NCI-H1092 (cell line): ENCODE measurements at regions not wholly inside any gene's neighbourhood (a gene's known extent, or its start where the extent isn't known, plus 50 kb on each side); places are given as distances from the start of the nearest gene placed in this dataset.
"Not testable (repeated sequence)": the region's sequence is repeated elsewhere in the genome, so short reads cannot be mapped to it uniquely, and the experiment has no call there.

Experiments
- DNase-seq: peaks from one replicate; lab custom pipeline; 2025; lab: John Stamatoyannopoulos, UW

DNA sequence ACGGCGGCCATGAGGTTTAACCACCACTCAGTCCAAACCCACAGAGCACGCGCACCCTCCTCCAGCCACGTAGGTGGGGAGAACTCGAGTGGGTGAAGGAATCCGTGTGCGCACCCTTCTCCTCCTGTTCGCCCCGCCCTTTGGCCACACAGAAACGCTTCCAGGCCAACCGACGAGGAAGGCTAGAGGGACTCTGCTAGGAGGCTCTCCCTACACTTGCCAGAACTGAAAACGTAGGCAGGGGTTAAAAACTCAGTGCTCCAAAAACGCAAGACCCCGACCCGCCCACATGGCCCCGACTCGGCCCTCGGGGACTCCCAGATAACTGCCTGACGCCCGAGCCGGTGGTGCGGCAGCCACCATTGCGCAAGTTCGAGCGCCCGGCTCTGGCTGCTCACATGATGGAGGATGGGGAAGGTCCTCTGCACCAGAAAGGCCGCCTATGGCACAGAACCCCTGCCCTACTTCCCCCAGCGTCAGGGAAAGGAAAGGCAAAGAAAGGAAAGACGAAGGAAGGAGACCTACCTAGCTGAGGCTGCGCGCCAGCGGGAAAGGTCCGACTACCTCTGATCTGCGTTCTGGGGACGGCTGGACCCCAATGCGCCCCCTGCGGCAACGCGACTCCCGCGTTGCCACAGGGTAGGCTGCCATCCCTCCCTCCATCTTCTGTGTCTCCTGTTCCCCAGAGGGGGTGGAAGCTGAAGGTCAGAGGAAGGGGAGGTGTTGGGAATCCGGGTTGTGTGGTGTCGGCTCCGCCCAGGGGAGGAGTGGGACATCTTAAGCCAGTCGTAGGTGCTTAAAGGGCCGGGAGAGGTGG is 201.9 kb upstream of the AGTR2 start:
- DNase-seq = peak; percentile 60

DNA sequence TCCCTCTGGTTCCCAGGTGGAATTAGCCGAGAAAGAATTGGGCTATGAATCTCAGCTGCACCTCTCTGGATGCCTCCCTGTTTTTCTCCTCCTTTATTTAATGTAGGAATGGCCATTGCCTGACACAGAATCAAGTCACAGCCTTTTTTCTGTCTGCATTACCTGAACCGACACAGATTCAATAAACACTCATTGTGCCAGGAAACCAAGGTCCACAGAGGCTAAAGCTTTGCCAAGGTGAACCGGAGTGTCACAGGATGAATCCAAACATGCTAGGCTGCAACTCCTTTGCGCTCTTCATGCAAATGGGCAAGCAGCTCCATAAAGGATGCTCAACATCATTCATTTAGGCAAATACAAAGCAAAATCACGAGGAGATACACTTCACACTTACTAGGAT is 199.8 kb upstream of the AGTR2 start:
- no peak for DNase-seq

DNA sequence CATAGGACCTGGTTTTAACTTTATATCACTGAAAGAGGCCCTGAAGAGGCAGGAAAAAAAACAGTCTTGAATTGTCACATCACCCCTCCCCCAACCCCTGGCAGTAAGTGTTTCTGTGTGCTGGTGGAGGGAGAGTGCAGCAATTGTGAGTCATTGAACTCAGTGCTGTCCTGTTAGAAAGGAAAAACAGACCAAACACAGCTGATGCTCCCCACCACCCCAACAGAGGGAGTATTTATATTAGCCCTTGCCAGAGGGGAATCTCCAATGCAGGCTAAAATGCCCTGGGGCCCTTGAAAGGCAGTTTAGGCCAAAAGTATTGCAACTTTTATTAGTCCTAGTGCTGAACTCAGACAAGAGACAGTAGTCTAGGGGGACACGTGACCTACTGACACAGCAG is 197.8 kb upstream of the AGTR2 start:
- DNase-seq = no peak

DNA sequence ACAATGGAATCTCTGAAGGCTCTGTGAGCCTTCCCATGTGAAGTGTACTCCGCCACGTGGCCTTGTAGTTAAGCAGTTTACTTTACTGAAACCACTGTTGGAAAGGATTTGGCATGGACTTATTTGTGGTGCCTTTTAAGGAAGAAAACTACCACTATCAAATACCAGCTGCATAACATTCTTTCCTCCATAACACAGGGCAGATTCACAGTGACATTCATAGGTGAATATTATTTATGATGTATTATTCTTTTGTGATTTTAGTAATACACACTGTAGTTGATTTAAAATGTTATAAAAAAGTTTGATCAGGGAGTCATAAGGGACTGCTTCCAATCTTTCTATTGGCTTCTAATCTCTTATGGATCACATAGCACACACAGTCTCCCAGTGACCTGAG is 192.5 kb upstream of the AGTR2 start:
- DNase-seq = no peak

DNA sequence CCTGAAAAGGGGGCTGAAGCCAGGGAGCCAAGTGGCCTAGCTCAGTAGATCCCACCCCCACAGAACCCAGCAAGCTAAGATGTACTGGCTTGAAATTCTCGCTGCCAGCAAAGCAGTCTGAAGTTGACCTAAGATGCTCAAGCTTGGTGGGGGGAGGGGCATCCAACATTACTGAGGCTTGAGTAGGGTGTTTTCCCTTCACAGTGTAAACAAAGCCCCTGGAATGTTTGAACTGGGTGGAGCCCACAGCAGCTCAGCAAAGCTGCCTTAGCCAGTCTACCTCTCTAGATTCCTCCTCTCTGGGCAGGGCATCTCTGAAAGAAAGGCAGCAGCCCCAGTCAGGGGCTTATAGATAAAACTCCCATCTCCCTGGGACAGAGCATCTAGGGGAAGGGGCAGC is 187.4 kb upstream of the AGTR2 start:
- not testable (repeated sequence) for DNase-seq

DNA sequence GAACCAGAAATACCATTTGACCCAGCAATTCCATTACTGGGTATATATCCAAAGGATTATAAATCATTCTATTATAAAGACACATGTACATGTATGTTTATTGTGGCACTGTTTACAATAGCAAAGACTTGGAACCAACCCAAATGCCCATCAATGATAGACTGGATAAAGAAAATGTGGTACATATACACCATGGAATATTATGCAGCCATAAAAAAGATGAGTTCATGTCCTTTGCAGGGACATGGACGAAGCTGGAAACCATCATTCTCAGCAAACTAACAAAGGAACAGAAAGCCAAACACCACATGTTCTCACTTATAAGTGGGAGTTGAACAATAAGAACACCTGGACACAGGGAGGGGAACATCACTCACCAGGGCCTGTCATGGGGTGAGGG is 183.1 kb upstream of the AGTR2 start:
- DNase-seq = not testable (repeated sequence)

DNA sequence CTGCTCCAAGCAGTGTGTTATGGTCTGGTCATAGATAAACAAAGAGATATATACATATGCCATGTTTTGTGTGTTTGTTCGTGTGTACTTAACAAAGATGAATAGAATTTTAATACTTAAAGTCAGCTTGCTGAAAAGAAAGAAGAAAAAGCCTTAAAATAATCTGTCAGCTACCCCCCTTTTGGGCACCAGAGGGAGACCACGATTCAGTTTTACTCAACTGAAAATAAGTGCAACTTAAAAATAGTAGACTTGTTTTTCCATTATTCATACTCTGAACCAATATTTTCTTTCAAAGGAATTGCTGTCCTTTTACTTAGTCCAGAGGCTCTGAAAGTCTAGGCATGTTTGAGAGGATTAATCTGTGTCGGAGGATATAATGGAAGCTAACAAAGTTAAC is 181.7 kb upstream of the AGTR2 start:
- no peak for DNase-seq

DNA sequence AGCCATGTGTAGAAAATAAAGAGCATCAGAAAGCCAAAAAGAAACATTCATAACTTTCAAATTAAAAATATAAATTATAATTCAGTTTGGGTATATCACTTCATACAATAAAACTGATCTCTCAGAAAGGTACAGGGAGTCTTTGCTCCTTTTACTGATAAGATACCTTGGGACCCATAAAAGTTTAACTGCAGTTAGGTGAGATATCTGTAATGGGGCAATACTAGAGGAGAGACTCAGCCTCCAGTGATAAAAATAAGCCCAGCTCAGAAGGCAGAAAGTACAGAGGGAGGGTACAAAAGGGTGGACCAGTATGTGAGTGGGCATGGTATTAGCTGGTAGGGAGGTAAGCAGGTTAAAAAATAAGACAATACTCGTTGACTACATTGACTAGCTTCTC is 180.9 kb upstream of the AGTR2 start:
- DNase-seq = no peak

DNA sequence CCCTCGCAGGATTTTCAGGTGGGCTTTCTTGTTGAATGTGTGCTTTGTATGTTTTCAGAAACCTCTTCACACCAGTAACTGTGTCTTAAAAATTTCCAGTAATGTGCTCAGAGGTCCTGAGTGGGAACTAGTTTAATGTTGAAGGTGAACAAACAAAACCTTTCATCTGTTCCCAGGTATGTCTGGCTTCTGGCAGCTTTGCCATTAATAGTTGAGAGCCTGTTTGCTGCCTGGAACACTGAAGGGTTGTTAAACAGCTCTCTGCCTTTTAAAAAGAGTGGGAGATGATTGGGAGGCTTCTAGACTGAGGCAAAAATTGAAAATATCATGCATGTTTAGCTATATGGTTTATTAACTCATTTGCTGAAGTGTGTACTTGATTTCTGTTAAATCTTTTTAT is 161.2 kb upstream of the AGTR2 start:
- no peak for DNase-seq

DNA sequence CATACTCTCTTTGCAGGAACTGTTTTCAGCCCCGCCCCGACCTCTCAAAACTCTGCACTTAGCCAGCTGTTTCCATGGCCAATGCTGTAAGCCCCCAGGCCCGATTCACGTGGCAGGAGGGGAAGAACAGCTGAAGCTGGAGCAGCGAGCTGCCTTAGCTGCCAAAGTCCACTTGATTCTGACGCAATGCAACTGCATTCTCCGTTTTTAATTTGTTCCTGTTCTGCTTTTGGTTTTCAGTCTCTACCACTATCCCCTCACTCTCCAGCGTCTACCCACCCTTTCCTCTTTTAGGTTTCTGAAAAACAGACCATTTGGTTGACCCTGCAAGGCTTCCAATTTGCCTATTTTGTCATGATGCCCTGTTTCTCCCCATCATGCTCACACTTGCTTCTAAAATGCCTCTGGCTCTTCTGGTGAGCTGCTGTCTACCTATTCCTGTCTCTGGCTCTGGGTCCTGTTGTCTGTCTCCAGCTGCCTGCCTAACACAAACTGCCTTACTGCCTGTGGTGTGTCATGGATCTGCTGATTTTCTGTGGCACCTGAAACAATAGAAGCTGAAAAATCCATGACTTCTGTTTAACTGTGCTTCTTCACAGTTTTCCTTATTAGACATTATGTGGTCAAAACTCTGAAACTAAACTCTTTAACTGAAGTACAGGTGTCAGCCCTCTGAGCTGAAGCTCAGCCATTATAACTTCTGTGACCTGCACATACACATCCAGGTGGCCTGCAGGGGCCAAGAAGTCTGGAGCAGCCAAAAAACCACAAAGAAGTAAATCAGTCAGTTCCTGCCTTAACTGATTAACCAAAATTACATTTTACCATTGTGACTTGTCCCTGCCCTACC is 160.5 kb upstream of the AGTR2 start:
- DNase-seq = no peak

DNA sequence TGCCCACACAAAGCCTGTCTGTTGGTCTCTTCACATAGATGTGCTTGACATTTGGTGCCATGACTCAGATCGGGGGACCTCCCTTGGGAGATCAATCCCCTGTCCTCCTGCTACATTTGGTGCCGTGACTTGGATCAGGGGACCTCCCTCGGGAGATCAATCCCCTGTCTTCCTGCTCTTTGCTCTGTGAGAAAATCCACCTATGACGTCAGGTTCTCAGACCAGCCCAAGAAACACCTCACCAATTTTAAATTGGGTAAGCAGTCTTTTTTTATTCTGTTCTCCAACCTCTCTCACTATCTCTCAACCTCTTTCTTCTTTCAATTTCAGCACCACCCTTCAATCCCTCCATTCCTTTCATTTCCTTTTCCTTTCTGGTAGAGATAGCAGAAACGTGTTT is 159.6 kb upstream of the AGTR2 start:
- DNase-seq = no peak

DNA sequence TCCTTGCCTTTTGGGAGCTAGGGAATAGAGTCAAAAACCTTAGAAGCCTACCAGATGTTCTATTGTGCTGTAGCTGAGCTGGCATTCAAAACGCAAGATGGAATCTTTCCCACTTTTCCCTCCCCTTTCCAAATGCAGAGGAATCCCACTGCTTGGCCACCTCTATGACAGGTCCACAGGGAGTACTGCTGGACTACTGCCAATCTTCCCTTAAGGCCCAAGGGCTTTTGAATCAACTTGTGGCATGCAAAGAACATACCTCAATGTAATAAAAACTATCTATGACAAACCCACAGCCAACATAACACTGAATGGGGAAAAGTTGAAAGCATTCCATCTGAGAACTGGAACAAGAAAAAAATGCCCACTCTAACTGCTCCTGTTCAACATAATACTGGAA is 139.2 kb upstream of the AGTR2 start:
- DNase-seq = no peak
